Liver (tissue), 8 donors: ENCODE measurements at regions not wholly inside any gene's neighbourhood (a gene's known extent, or its start where the extent isn't known, plus 50 kb on each side); places are given as distances from the start of the nearest gene placed in this dataset.

Experiments used
- DNase-seq: peaks from one replicate; pipeline ENCODE4 v3.0.0-alpha.2; 2017; ENCODE audit warnings: low spot score
- H3K27ac ChIP-seq, 2 donors: one replicate each; pipeline ENCODE4 v1.7.0; 2013; ENCODE audit warnings: inconsistent platforms in 2 of 2, low read length in 2 of 2, control low read depth in 1 of 2, low read depth in 1 of 2, mild to moderate bottlenecking in 1 of 2
- H3K27me3 ChIP-seq, 4 donors: one replicate each; pipeline versions ENCODE4 v1.6.1 to v1.7.0; 2013; ENCODE audit warnings: low read length in 3 of 4, inconsistent platforms in 1 of 4, mild to moderate bottlenecking in 1 of 4, moderate library complexity in 1 of 4; ENCODE audit not compliant: control insufficient read depth in 4 of 4, insufficient read depth in 4 of 4
- H3K36me3 ChIP-seq, 4 donors: one replicate each; pipeline versions ENCODE4 v1.6.1 to v1.7.0; 2013; ENCODE audit warnings: low read length in 3 of 4, mild to moderate bottlenecking in 3 of 4, low read depth in 1 of 4, moderate library complexity in 1 of 4; ENCODE audit not compliant: control insufficient read depth in 4 of 4, insufficient read depth in 3 of 4
- H3K4me1 ChIP-seq, 4 donors: one replicate each; pipeline versions ENCODE4 v1.6.1 to v1.7.0; 2013; ENCODE audit warnings: low read length in 3 of 4, mild to moderate bottlenecking in 3 of 4, moderate library complexity in 1 of 4; ENCODE audit not compliant: control insufficient read depth in 4 of 4, insufficient read depth in 4 of 4
- H3K4me3 ChIP-seq, 3 donors: one replicate each; pipeline versions ENCODE4 v1.6.1 to v1.7.0; 2013; ENCODE audit warnings: low read length in 3 of 3, control low read depth in 1 of 3, low read depth in 1 of 3, mild to moderate bottlenecking in 1 of 3
- H3K9ac ChIP-seq, 2 donors: one replicate each; pipeline ENCODE4 v1.7.0; 2013; ENCODE audit warnings: low read length in 2 of 2, mild to moderate bottlenecking in 2 of 2, moderate library complexity in 2 of 2, control low read depth in 1 of 2, low read depth in 1 of 2
- H3K9me3 ChIP-seq, 4 donors: one replicate each; pipeline versions ENCODE4 v1.6.1 to v1.7.0; 2013; ENCODE audit warnings: low read length in 3 of 4; ENCODE audit not compliant: control insufficient read depth in 4 of 4
- ATF3 ChIP-seq: IDR thresholded peaks from 2 replicates; pipeline ENCODE4 v1.6.1; 2016; ENCODE audit warnings: antibody characterized with exemption
- CTCF ChIP-seq: fragments of 150-350 bp; IDR thresholded peaks from 2 replicates; pipeline ENCODE4 v1.5.1; 2017; ENCODE audit warnings: improper control_type of control experiment, low read depth, low read length; ENCODE audit not compliant: missing input control
- EGR1 ChIP-seq, 2 donors: IDR thresholded peaks; 2 replicates each; pipeline ENCODE4 v1.6.1; 2016 to 2018; ENCODE audit warnings: antibody characterized with exemption in 2 of 2, low read depth in 2 of 2
- FOXA2 ChIP-seq: IDR thresholded peaks from 2 replicates; pipeline ENCODE4 v1.6.1; 2016; ENCODE audit warnings: antibody characterized with exemption
- GABPA ChIP-seq, 2 donors: IDR thresholded peaks in 1 of 2; conservative IDR thresholded peaks in 1 of 2; 2 replicates each; pipeline ENCODE4 v1.6.1; 2016; ENCODE audit warnings: antibody characterized with exemption in 2 of 2, mild to moderate bottlenecking in 1 of 2, moderate library complexity in 1 of 2
- HNF4G ChIP-seq: IDR thresholded peaks from 2 replicates; pipeline ENCODE4 v1.6.1; 2016; ENCODE audit warnings: antibody characterized with exemption
- JUND ChIP-seq, 2 donors: IDR thresholded peaks; 2 replicates each; pipeline ENCODE4 v1.6.1; 2016; ENCODE audit warnings: antibody characterized with exemption in 2 of 2
- MAX ChIP-seq: IDR thresholded peaks from 2 replicates; pipeline ENCODE4 v1.6.1; 2016; ENCODE audit warnings: antibody characterized with exemption
- RAD21 ChIP-seq, 2 donors: IDR thresholded peaks; 2 replicates each; pipeline ENCODE4 v1.6.1; 2016; ENCODE audit warnings: antibody characterized with exemption in 2 of 2, mild to moderate bottlenecking in 2 of 2
- RXRA ChIP-seq, 2 donors: IDR thresholded peaks; 2 replicates each; pipeline ENCODE4 v1.6.1; 2017 to 2018; ENCODE audit warnings: antibody characterized with exemption in 2 of 2, mild to moderate bottlenecking in 1 of 2
- SP1 ChIP-seq: IDR thresholded peaks from 2 replicates; pipeline ENCODE4 v1.6.1; 2018; ENCODE audit warnings: antibody characterized with exemption, mild to moderate bottlenecking
- TAF1 ChIP-seq: conservative IDR thresholded peaks from 2 replicates; pipeline ENCODE4 v1.6.1; 2016; ENCODE audit warnings: antibody characterized with exemption, mild to moderate bottlenecking
- ZBTB33 ChIP-seq: IDR thresholded peaks from 2 replicates; pipeline ENCODE4 v1.6.1; 2016; ENCODE audit warnings: antibody characterized with exemption
- WGBS: extraction: QIAGEN DNeasy Blood & Tissue Kit; methylation state at CpG from one replicate; pipeline ENCODE4 v1.1.7; 2013; 5-methylcytosine and 5-hydroxymethylcytosine counted together
- donor health status: healthy.
- donor health status: healthy.
- donor health status: healthy.
- donor health status: healthy.
- donor health status: healthy.

- Histone ChIP-seq H3K9me3 (no peaks in the 10 kb centered on the region), H3K27me3 (no peaks in the 10 kb centered on the region), H3K36me3 (no peaks in the 10 kb centered on the region), H3K4me3 (no peak overlapping the region), H3K4me1 (no peaks in the 10 kb centered on the region), H3K9ac (no peak overlapping the region), H3K27ac (no peak overlapping the region)
- WGBS = 76% methylated on average over 8 of the region's 8 CpGs
- no peak for DNase-seq
- TF ChIP-seq CTCF (no peak), JUND (IDR thresholded peaks at IDR 0.05) (no peak), ATF3 (no peak), GABPA (IDR thresholded peaks at IDR 0.05 in 1 of 2, conservative IDR thresholded peaks at IDR 0.05 in 1 of 2) (no peak), RXRA (IDR thresholded peaks at IDR 0.05) (no peak), SP1 (no peak), FOXA2 (no peak), HNF4G (no peak), RAD21 (IDR thresholded peaks at IDR 0.05) (no peak), MAX (no peak), EGR1 (IDR thresholded peaks at IDR 0.05; ENCODE audit: low read depth in 2 of 2) (no peak)
These were observed 267.6 kb upstream of the SGK1 start for GRCh38 chr6:134585517-134585873.

GRCh38 chr6:134584847-134585516 is 267.1 kb upstream of the SGK1 start:
- Histone ChIP-seq H3K9ac (no peak overlapping the region), H3K4me3 (no peak overlapping the region), H3K27ac (no peak overlapping the region), H3K9me3 (no peaks in the 10 kb centered on the region), H3K36me3 (no peaks in the 10 kb centered on the region), H3K27me3 (no peaks in the 10 kb centered on the region), H3K4me1 (no peaks in the 10 kb centered on the region)
- no peak for DNase-seq
- no peak for TF ChIP-seq RAD21 (IDR thresholded peaks at IDR 0.05)
- WGBS = 83% methylated on average over 2 of the region's 2 CpGs

GRCh38 chr6:134577998-134578397 is 260.1 kb upstream of the SGK1 start:
- Histone ChIP-seq H3K27me3 (no peaks in the 10 kb centered on the region), H3K4me1 (no peaks in the 10 kb centered on the region), H3K36me3 (no peaks in the 10 kb centered on the region), H3K9ac (no peak overlapping the region), H3K9me3 (no peaks in the 10 kb centered on the region), H3K27ac (no peak overlapping the region), H3K4me3 (no peak overlapping the region)
- TF ChIP-seq TAF1 (no peak), HNF4G (no peak), ZBTB33 (no peak), FOXA2 (no peak)
- no peak for DNase-seq
